SKM-1 (cell line): ENCODE measurements at regions not wholly inside any gene's neighbourhood (a gene's known extent, or its start where the extent isn't known, plus 50 kb on each side); places are given as distances from the start of the nearest gene placed in this dataset.

Source experiments
- DNase-seq: peaks from one replicate; lab custom pipeline; 2025; ENCODE audit not compliant: unreplicated experiment; lab: John Stamatoyannopoulos, UW

DNA sequence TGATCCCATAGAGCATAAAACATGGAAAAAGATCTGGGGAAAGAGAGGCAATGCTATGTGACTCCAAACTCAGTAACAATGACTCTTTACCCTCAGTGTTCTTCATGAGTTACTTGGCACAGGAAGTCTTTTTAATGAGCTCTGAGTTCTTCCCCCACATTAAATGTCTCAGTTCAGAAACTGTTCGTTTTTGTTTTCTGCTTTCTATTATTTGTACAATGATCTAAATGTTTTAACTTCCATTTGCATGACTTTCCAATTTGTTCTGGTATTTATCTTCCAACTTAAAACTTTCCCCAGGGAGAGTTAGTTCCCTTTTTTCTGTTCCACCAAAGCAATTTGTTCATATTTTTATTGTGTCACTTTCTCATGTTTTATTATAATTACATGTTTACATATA, 177.0 kb upstream of the ZBTB20 start:
- DNase-seq = no peak

DNA sequence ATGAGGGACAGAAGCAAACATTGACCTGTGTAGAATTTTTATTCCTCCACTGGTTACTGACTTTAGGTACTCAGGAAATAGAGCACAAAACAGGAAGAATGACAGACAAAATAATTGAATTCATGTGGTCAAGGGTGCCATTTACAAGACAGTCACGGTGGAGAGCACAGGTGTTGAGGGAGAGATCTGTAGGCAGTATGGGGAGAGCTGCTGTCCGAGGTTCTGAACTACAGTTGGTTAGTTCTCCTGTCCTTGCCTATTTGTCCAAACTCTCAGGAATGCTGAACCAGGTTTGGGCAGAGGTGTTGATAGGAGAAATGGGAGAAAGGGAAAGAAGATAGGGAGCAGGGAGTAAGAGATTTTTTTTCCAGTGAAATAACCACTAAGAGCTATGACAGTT, 178.5 kb upstream of the ZBTB20 start:
- no peak for DNase-seq

DNA sequence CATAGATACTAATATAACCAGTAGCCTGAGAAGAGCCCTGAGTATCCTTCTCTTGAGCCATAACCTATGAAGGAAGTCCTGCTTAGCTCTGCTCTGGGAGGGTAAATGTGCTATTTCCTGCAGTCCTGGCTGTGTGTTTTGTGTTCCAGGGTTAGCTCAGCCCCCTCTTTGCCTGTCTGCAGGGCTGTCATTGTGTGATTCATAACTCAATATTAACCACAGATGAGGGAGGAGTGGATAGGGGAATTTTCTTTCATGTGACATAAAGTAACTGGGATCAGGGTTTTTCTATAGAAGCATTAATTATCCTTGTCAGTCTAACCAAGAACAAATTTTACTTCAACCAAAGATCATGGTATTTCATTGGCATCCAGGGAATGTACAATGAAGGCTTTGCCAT, 183.3 kb upstream of the ZBTB20 start:
- no peak for DNase-seq

DNA sequence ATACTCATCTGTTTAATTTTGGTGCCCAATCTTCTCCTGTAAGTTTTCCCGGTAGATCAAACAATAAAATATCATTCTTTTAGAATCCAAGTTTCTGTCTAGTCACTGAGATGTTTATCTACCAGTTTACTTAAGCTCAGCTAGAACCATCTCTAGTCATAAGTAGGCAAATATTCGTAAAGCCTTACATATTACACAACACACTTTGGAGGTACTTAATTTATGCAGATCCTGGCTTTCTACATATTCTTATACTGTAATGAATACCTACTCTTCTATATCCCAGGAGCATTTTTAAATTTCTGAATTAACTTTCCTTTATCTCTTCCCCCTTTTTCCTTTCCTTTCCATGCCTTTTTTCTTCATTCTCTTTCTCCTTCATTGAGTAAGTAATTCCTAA, 185.9 kb upstream of the ZBTB20 start:
- DNase-seq = no peak

DNA sequence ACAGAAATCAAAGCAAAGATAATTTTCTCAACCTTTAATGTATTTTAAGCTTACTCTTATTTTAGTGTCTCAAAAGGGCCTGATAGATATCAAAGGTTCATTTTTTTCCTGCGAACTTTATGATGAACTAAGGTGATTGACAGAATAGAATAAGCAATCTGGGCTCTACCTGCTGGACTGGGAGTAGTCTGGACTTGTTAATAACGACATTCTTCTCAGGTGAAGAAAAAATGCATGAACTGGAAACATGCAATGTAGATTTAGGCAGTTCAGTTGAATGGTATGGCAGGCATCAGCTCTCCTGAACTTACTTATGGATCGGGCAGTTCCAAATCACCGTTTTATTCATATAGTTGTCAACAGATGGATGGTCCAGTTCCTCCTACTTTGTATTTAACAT, 189.7 kb upstream of the ZBTB20 start:
- DNase-seq = no peak

DNA sequence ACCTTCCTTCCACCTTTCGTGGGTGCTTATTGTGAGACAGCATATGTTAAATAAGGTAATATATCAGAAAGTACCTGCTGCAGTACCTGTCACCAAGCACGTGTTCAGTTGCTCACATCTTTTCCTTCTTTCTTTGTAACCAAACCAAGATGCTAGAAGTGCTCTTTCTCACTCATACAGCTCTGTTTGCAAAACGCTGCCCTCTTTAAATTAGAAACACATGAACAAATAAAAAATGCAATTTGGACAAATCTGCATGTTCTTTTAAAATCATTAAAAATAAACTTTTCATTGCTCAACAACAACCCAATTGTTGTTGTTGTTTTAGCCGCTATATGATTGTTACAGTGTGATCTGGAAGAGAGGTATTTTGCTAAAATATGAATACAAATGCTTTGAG, 193.5 kb upstream of the ZBTB20 start:
- no peak for DNase-seq

DNA sequence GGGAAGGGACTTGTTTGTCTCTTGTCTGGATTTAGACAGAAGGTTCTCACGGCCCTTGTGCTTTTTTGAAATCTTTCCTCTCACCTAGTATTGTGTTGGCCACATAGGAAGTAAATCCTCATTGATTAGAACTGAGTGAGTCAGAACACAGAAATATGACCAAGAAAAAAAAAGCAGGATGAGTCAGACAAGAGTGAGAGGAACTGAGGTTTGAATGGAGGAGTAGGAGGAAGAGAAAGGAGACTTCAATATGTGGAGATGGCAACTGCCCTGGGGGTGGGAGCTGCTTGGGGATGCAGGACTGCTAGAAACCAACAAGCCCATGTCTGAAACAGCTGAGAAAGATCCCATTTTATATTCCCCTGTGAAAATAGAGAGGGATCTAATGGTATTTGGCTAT, 194.1 kb upstream of the ZBTB20 start:
- DNase-seq = no peak

DNA sequence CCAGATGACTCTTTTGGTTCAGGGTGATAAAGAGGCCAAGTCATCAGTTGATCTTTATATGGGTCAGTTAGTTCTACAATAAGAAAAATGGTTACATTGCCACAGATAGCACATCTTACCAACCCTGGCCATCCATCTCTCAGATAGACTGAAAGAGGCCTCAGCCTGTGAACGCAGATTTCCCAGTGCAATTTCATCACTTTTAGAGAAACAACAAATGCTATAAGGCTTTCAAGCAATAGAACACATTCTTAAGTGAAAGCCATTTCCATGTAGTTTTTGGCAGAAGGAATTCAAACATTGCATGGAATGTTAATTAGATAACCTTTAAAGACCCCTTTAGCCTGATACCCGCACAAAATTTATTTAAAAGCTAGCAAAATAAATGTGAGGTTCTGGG, 200.6 kb upstream of the ZBTB20 start:
- no peak for DNase-seq

DNA sequence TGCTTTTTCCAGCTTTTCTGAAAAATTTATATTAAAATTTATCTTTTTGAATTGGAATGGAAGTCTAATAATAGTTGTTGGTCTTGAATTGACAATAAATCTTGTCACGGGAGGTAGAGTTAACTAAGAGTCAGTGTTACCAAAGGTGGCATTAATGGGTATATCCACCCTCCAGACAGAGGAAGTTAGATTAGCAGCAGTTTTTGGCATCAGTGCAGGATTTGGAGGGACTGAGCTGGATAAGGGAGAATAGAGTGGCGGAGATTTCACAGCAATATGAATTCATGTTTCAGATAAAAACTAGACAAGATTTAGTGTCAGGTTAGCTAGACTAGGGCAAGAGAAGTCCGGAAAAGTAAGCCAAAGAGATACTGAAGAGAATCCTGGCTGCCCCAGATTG, 201.3 kb upstream of the ZBTB20 start:
- DNase-seq = no peak

DNA sequence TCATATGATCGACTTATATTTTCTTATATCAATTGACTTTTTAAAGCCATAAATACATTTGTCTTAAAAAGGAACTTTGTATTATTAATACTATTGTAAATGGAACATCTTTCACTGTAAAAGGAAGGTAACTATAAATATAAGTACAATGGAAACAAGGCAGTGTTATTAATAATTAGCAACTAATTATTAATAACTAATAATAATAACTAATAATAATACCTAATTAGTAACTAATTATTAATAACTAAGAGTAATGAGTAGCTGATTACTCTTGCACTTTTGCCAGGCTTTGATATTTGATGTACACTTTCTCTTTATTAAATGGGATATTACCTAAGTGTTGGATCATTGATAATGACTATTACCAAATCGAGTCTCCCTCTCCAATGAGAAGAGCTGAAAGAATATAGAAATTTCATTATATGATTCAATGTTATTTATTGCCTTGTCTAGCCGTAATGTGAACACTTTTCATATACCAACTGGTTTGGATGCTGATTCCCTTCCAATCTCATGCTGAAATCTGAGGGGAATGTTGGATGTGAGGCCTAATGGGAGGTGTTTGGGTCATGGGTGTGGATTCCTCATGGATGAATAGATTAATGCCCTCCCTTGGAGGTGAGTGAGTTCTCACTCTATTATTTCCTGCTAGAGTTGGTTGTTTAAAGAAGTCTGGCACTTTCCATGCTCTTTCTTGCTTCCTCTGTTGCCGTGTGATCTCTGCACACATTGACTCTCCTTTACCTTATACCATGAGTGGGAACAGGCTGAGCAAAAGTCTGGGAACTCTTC, 202.1 kb upstream of the ZBTB20 start:
- no peak for DNase-seq

DNA sequence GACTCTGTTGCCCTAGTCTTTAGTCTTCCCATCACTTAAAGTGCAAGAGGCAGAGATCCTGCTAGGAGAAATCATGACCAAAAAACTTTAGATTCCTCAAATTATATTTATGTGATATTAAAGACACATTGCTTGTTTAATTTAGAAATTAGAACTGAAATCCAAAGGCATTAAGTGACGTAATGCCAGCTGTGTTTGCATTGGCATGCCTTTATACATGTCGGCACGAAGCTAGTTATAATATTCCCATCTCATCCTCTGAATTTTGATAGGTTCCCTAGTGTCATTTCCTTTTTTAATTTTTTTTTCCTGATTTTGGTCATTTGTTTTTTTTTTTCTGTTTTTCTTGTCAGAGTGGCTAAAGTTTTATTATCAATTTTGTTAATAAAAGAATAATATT, 203.5 kb upstream of the ZBTB20 start:
- DNase-seq = no peak

DNA sequence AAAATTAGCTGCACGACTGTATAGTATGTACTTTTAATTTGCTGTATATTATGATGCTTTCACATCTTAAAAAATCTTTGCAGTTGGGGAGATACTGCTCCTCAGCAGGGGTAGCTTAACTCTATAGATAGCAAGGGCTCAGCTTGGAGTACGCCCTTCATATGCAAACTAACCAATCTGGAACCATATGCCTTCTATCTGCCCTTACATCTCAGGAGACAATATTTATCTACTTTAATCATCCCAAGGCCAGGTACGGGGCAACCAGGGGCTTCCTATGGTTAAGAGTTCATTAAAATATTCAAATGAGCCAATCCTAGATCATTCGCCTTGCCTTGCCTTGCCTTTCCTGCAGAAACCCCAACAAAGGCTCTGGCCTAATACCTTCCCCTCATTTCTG, 204.1 kb upstream of the ZBTB20 start:
- no peak for DNase-seq

DNA sequence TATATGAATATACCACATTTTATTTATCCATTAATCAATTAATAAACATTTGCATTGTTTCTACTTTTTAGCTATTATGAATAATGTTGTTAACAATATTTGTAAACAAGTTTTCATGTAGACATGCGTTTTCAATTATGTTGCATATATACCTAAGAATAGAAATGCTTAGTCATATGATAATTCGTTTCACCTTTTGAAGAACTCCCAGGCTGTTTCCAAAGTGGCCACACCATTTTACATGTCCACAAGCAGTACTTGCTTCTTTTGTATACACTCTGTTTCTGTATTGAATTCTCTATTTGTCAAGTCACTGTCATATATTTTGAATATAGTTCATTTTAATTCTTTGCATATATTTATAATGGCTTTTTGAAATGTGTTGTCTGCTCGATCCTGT, 206.9 kb upstream of the ZBTB20 start:
- no peak for DNase-seq

DNA sequence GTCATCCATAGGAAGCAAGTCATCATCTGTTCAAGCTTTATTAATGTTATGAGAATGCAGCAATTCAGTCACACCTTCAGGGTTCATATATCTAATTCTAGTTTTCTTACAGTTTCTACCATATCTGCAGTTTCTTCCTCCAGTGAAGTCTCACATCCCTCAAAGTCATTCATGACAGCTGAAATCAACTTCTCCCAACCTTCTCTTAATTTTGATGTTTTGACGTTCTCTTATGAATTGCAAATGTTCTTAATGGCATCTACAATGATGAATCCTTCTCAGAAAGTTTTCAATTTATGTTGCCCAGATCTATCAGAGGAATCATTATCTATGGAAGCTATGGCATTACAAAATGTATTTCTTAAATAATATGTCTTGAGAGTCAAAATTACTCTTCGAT, 210.4 kb upstream of the ZBTB20 start:
- no peak for DNase-seq

DNA sequence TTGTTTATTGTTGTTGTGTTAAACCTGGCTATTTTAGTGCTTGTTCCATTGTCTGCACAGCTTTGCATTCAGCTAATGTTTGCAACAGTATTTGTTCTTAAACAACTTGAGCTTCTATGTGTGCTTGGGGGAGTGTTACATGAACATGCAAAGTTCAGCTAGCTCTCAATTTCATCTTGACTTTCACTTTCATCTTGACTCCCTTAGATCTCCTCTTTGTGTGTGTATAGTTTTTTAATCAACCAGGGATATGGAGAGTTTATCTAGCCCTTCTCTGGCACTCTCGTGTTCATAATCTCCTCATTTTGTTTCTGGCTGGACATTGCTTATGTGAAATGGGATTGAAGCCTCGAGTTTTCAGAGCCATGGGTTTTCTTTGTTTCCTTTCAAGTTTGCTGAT, 212.4 kb upstream of the ZBTB20 start:
- no peak for DNase-seq

DNA sequence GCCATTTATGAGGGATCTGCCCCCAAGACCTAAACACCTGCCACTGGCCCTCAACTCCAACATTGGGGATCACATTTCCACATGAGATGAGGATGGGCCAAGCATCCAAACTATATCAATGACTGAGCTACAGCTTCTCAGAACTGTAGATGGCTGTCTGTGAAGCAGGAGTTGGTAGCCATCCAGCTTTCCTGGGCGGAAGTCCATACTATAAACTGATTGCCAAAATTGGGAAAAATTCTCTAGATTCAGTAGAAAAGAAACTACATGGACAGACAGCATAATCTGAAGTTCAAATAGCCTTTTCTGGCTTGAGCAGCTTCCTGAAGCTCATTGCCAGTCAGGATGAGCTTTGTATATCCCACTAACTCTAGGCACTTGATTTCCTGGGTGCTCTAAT, 214.7 kb upstream of the ZBTB20 start:
- DNase-seq = no peak

DNA sequence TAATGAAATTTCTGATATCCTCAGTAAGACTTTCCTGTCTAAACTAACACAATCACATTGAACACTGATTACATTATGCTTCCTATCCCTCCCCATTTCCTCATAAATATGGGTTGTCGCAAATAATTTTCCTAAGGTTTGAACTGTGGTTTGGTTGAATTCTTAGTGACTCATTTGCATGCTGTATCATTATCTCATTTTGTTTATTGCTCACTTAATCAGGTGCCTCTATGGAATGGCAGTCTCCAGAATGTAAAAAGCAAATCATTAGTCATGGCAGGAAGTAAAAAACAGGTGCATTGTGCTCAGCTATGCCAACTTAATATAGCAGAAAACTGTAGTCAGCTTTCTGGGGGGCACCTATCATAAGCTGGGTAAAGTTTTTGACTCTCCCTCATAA, 216.0 kb upstream of the ZBTB20 start:
- DNase-seq = no peak

DNA sequence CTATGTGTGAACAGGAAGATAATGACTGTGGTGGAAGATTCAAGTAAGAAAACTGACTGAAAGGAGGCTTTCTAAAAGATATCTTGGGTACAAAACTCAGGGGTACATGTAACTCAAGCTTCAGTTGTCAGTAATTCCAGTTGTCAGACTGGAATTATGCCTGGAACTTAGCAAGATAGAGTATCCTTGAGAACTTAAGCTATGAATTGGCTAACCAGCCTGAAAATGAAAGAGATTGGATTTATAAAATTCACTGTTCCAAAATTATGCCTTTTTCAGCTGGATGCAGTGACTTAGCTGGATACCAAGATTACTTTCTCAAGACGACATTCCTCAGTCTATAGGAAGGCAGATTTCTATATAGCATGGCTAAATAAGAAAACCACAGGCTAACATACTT, 221.9 kb upstream of the ZBTB20 start:
- DNase-seq = no peak

DNA sequence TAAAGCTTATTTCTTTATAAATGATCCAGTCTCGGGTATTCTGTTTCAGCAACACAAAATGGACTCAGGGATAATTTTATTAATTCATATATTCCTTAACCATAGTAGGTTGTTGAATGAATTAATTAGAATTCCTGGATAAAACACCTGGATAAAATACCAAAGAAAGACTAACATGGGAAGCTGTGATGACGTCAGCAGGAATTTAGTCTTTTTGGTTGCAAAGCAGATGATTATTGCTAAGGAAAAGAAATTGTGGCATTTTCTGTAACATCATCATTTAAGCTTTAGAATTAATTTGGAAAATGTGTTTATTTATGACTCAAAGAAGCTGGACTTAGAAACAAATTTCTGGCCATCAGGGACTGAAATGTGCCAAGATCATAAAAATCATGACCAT, 228.3 kb upstream of the ZBTB20 start:
- no peak for DNase-seq

DNA sequence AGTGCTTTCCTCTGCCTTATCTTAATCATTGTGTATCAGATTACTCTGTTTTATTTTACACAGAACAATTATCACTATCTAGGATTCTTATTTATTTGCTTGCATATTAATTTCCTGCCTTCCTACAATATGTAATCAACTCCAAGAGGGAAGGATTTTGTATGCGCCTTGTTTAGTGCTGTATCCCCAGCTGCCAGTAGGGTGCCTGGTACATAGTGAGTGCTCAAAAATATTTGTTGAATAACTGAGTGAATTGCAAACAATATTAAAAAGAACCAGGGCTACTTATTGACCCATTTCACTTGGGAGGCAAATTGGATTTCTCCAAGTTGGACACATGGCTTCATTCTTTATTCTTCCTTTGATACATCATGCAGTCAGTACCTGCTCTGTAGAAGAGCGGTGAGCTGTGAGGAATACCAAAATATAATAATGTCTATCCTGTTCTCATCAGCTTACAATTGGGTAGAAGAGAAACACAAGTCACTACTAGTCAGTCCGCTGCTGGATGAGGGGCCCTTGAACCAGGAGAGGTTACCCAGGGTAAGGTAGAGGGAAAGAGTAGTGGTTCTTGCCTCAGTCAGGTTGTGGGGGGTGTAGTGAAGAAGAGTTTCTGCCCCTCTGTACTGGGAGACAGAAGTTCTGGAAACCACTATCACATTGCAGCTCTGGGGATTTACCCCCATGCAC, 233.9 kb upstream of the ZBTB20 start:
- DNase-seq = no peak

DNA sequence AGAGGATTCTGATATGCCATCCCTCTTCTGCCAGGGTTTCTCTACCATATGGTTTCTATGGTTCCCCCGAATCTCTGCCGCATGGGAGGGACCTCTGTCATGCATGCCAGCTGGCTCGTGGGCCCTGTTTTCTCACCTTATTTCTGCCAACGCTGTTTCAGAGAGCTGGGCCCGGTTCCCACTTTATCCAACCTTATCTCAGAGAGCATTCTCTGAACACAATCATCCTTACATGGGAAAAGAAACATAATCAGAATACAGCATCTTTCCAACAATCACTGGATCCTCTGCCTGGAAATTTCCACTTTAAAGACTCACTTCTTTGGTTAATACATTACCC, 234.5 kb upstream of the ZBTB20 start:
- no peak for DNase-seq

DNA sequence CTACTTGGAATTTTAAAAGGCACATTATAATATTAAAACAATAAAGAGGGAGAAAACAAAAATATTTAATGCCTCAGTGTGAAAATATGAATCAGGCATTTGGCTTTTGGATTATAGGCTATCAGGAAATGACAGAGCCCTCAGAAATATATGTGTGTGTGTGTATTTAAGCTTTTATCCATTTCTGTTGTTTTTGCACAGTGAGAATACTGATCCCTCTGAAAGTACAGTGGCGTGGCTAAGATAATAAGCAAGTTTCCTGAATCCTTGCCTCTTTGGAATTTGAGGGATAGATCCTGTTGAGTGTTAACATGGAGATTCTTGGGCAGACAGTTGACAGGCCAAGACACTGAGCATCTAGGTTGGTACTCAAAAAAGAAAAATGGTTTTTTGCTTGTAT, 234.8 kb upstream of the ZBTB20 start:
- DNase-seq = no peak

DNA sequence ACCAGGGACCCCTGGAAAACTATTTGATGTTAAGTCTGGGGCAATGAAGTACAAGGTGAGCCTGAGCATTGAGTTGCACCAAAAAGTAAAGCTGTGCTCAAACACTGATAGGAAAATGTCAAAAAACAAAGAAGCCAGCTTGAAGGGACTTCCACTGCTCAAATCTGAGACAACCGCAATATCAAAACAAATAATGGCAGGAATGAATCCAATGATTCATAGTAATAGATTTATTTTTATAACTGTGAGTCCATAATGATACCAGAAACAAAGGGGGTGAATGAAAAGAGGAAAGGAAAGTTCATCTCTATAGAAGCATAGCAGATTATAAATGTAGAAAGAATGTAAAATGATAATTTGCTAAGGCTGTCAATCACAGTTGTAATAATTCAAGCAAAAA, 237.3 kb upstream of the ZBTB20 start:
- DNase-seq = no peak
